GM13977 (cell line): ENCODE measurements at regions not wholly inside any gene's neighbourhood (a gene's known extent, or its start where the extent isn't known, plus 50 kb on each side); places are given as distances from the start of the nearest gene placed in this dataset.

Experiments
- DNase-seq: peaks from one replicate; pipeline ENCODE4 v3.0.0; 2012; ENCODE audit warnings: low spot score
- in situ Hi-C: fragments of 300-500 bp; cut with MboI; formaldehyde crosslinking; loops from one replicate; pipeline ENCODE4 v1.12.0; 2022; ENCODE audit warnings: low sequenced_read_pairs, low pct_unique_long_range_greater_than_20kb, mixed read lengths, inconsistent platforms; ENCODE audit not compliant: unreplicated experiment
- TF ChIP-seq, protein P1 (sequence below): IDR thresholded peaks from 2 replicates; pipeline ENCODE4 v1.5.1; 2012; ENCODE audit warnings: mild to moderate bottlenecking, control low read depth; ENCODE audit not compliant: insufficient read depth; ENCODE audit errors: extremely low read depth, missing control alignments

DNA sequence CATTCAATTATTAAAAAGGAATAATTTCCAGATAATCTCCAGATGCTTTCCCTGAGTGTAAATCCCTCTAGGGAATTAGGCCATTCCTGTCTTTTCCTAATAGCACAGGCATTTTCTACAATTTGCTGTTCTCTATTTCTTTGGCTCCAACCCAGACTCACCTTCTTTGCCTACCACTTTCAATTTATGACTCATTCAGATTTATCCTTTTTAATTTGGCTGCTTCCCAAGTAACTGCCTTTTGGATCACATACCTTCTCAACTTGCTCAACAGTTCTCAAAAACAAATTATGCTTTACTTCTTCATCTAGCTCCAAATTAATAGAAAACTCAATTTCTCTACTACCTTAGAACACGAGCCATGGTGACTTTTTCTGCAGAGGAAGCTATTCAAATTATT is 1166.3 kb upstream of the PCDH7 start:
- no peak for DNase-seq
- TF ChIP-seq, protein P1, sequence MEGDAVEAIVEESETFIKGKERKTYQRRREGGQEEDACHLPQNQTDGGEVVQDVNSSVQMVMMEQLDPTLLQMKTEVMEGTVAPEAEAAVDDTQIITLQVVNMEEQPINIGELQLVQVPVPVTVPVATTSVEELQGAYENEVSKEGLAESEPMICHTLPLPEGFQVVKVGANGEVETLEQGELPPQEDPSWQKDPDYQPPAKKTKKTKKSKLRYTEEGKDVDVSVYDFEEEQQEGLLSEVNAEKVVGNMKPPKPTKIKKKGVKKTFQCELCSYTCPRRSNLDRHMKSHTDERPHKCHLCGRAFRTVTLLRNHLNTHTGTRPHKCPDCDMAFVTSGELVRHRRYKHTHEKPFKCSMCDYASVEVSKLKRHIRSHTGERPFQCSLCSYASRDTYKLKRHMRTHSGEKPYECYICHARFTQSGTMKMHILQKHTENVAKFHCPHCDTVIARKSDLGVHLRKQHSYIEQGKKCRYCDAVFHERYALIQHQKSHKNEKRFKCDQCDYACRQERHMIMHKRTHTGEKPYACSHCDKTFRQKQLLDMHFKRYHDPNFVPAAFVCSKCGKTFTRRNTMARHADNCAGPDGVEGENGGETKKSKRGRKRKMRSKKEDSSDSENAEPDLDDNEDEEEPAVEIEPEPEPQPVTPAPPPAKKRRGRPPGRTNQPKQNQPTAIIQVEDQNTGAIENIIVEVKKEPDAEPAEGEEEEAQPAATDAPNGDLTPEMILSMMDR, result no peak
- in situ Hi-C loops, result no loop called here

DNA sequence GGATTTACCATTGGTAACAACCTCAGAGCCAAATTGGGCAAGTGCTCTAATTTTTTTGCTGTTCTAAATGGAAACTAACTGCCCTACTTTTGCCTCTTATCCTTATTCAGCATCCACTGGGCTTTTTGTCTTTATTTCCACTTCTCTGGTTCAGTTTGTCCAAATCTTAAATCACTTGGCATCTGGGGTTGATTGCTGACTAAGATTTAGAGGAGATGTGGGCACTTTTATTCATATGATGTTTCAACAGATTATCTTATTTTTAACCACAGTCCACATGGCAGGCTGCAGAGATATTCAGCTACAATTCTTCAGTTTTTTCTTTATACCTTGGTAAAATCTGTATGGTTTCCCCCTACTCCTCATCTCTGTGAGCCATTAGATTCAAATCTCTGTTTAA is 1161.4 kb upstream of the PCDH7 start:
- no peak for DNase-seq
- TF ChIP-seq, protein P1, result no peak
- in situ Hi-C loops, result no loop called here

DNA sequence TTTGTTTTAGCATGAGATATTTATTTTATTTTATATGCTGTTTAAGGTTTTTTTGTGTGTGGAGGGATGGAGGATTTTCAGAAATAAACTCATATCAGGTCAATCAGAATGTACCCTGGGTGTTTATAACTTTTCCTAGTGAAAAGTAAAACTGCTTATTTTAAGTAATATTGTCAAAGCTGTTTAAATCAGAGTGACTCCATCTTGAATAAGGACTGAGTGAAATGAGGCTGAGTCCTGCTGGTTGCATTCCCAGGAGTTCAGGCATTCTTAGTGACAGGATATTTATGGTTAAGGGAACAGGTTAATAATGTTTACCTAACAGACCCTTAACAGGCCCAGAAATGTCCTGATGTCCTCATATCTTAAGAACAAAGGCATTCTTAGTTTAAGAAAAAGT is 1160.9 kb upstream of the PCDH7 start:
- TF ChIP-seq, protein P1, result no peak
- in situ Hi-C loops, result no loop called here
- no peak for DNase-seq

DNA sequence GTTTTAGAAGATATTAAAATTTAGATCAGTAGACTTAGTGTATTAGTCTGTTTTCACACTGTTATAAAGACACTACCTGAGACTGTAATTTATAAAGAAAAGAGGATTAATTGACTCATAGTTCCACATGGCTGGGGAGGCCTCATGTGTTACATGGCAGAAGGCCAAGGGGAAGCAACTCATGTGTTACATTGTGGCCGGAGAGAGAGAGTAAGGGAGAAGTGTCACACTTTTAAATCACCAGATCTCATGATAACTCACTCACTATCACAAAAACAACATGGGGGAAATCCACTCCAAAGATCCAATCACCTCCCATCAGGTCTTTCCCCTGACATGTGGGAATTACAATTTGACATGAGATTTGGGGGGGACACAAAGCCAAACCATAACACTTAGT is 1159.7 kb upstream of the PCDH7 start:
- TF ChIP-seq, protein P1, result no peak
- in situ Hi-C loops, result no loop called here
- no peak for DNase-seq

DNA sequence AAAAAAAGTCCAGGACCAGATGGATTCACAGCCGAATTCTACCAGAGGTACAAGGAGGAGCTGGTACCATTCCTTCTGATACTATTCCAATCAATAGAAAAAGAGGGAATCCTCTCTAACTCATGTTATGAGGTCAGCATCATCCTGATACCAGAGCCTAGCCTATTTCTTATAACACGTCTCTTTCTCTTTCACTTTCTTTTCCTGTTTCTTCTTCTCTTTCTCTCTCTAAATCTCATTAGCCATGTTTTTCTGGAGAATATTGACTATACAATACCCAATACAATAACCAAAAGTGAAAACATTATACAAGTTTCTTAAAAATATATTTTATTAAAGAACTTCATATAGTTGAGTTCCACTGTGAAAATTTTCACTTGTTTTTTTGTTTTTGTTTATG is 1154.9 kb upstream of the PCDH7 start:
- no peak for DNase-seq
- in situ Hi-C loops, result no loop called here
- TF ChIP-seq, protein P1, result no peak

DNA sequence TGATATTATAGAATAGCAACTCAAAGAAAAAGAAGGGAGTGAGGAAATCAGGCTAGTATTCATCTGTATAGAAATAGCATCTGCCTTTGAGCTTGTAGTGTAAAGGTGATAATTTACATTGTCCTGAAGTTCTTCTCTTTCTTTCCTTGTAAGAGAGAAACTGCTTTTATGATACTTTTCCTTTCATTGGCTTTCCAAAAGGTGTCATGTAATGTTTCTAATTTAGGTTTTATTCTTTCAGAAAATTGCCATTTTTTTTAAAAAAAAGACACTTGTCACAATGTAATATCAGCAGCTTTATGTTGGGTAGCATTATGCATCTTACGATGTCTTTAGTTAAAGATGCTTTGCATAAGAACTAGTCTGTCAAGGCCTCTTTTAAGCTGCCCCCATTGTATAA is 1153.8 kb upstream of the PCDH7 start:
- in situ Hi-C loops, result no loop called here

More for the DNA sequence above, 1153.8 kb upstream of the PCDH7 start:
- DNase-seq, result no peak
- TF ChIP-seq, protein P1, result no peak
